PC-3 (cell line): ENCODE measurements at regions not wholly inside any gene's neighbourhood (a gene's known extent, or its start where the extent isn't known, plus 50 kb on each side); places are given as distances from the start of the nearest gene placed in this dataset.
"Not testable (repeated sequence)": the region's sequence is repeated elsewhere in the genome, so short reads cannot be mapped to it uniquely, and the experiment has no call there.

Experiments
- ATAC-seq: fragments of 200-7000 bp; cut with Tn5 transposase; 2 replicates; pipeline ENCODE4 v1.9.1; 2020; ENCODE audit warnings: mild to moderate bottlenecking, moderate library complexity
- BruUV-seq: library from RNA; stranded (reverse); fragments of 400-500 nt; replicated peaks from 2 replicates; lab custom pipeline; 2021; lab: Mats Ljungman, UMichigan
- CTCF ChIA-PET: fragments of 300-600 bp; sonication (Branson Sonifier 250); formaldehyde crosslinking; loops from one replicate; lab custom pipeline; 2022; ENCODE audit warnings: antibody characterized with exemption; lab: Charles Lee
- POLR2A ChIA-PET: fragments of 300-600 bp; sonication (Branson Sonifier 250); formaldehyde crosslinking; loops from one replicate; lab custom pipeline; 2022; ENCODE audit warnings: antibody characterized with exemption; ENCODE audit not compliant: unreplicated experiment; lab: Charles Lee
- DNase-seq: peaks from one replicate; pipeline ENCODE4 v3.0.0-alpha.2; 2015
- H2AFZ ChIP-seq: fragments of 300-600 bp; sonication (generic); 2 replicates; pipeline ENCODE4 v1.6.0; 2016; ENCODE audit warnings: antibody characterized with exemption, low read length
- H3F3A ChIP-seq: fragments of 300-600 bp; sonication (generic); one replicate; pipeline ENCODE4 v1.6.0; 2017; ENCODE audit warnings: antibody characterized with exemption, low read length, control low read depth, mild to moderate bottlenecking; ENCODE audit not compliant: unreplicated experiment
- H3K27ac ChIP-seq: fragments of 300-600 bp; sonication (generic); 2 replicates; pipeline ENCODE4 v1.5.1; 2016; ENCODE audit warnings: mild to moderate bottlenecking, low read length
- H3K27me3 ChIP-seq: fragments of 300-600 bp; sonication (generic); 2 replicates; pipeline ENCODE4 v1.6.1; 2016; ENCODE audit warnings: low read length, mixed read lengths
- H3K36me3 ChIP-seq: fragments of 300-600 bp; sonication (generic); 2 replicates; pipeline ENCODE4 v1.6.1; 2016; ENCODE audit warnings: low read depth, mixed run types, low read length, mixed read lengths
- H3K4me1 ChIP-seq: fragments of 300-600 bp; sonication (generic); 2 replicates; pipeline ENCODE4 v1.5.1; 2016; ENCODE audit warnings: low read length; ENCODE audit not compliant: insufficient read depth
- H3K4me2 ChIP-seq: fragments of 300-600 bp; sonication (generic); 2 replicates; pipeline ENCODE4 v1.6.0; 2016; ENCODE audit warnings: low read length
- H3K4me3 ChIP-seq: fragments of 300-600 bp; sonication (generic); 2 replicates; pipeline ENCODE4 v1.5.1; 2016; ENCODE audit warnings: mild to moderate bottlenecking, low read length, mixed read lengths
- H3K79me2 ChIP-seq: fragments of 300-600 bp; sonication (generic); 2 replicates; pipeline ENCODE4 v1.6.1; 2017; ENCODE audit warnings: low read length, mixed read lengths
- H3K9ac ChIP-seq: fragments of 300-600 bp; sonication (generic); 2 replicates; pipeline ENCODE4 v1.6.0; 2016; ENCODE audit warnings: mild to moderate bottlenecking, low read length
- H3K9me2 ChIP-seq: fragments of 300-600 bp; sonication (generic); replicated peaks from 2 replicates; pipeline ENCODE4 v1.6.1; 2016; ENCODE audit warnings: mixed run types, low read length, mixed read lengths
- H3K9me3 ChIP-seq: fragments of 300-600 bp; sonication (generic); 2 replicates; pipeline ENCODE4 v1.6.1; 2016; ENCODE audit warnings: low read length, mixed read lengths
- H4K20me1 ChIP-seq: fragments of 300-600 bp; sonication (generic); 2 replicates; pipeline ENCODE4 v1.6.1; 2016; ENCODE audit warnings: low read length, mixed read lengths
- EZH2 ChIP-seq: fragments of 300-600 bp; sonication (generic); IDR thresholded peaks from one replicate; pipeline ENCODE4 v1.6.1; 2017; ENCODE audit warnings: antibody characterized with exemption, mild to moderate bottlenecking, low read length; ENCODE audit not compliant: unreplicated experiment
- EZH2phosphoT487 ChIP-seq: fragments of 300-600 bp; sonication (generic); IDR thresholded peaks from 2 replicates; pipeline ENCODE4 v1.6.1; 2018; ENCODE audit warnings: mild to moderate bottlenecking, antibody characterized with exemption, low read length, borderline replicate concordance
- intact Hi-C: fragments of 100-400 bp; cut with micrococcal nuclease; formaldehyde crosslinking; loops from 2 replicates; pipeline ENCODE4 v1.9.0; 2023
- TF ChIP-seq, protein P1 (sequence below): fragments of 300-600 bp; sonication (generic); conservative IDR thresholded peaks from 2 replicates; pipeline ENCODE4 v1.5.1; 2017; ENCODE audit warnings: antibody characterized with exemption, low read depth, mild to moderate bottlenecking, low read length

GRCh38 chr11:123338997-123339752, 90.9 kb upstream of the GRAMD1B start:
- Histone ChIP-seq H4K20me1 (no peaks in the 10 kb centered on the region), H3K4me3 (no peak overlapping the region), H3K9me3 (no peaks in the 10 kb centered on the region), H3K4me1 (no peaks in the 10 kb centered on the region), H3K79me2 (no peaks in the 10 kb centered on the region), H3K36me3 (no peaks in the 10 kb centered on the region), H3K9ac (no peak overlapping the region), H2AFZ (no peak overlapping the region), H3K4me2 (no peak overlapping the region), H3K27me3 (peaks cover 33% of the 10 kb centered on the region), H3F3A (no peaks in the 10 kb centered on the region), H3K27ac (no peak overlapping the region), H3K9me2 (no peaks in the 10 kb centered on the region)
- intact Hi-C loops, result no loop called here
- DNase-seq (no peak), ATAC-seq (no peak)
- POLR2A ChIA-PET, result no interaction called here
- CTCF ChIA-PET, result interaction anchor here (0.7 kb wide), 1 partner anchor 21 kb away, joined by 3 read pairs; no protein-coding TSS in a partner anchor
- no peak for TF ChIP-seq EZH2phosphoT487
- TF ChIP-seq EZH2, result no peak
- TF ChIP-seq, protein P1, sequence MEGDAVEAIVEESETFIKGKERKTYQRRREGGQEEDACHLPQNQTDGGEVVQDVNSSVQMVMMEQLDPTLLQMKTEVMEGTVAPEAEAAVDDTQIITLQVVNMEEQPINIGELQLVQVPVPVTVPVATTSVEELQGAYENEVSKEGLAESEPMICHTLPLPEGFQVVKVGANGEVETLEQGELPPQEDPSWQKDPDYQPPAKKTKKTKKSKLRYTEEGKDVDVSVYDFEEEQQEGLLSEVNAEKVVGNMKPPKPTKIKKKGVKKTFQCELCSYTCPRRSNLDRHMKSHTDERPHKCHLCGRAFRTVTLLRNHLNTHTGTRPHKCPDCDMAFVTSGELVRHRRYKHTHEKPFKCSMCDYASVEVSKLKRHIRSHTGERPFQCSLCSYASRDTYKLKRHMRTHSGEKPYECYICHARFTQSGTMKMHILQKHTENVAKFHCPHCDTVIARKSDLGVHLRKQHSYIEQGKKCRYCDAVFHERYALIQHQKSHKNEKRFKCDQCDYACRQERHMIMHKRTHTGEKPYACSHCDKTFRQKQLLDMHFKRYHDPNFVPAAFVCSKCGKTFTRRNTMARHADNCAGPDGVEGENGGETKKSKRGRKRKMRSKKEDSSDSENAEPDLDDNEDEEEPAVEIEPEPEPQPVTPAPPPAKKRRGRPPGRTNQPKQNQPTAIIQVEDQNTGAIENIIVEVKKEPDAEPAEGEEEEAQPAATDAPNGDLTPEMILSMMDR, result no peak
- BruUV-seq, result no TSS peak

DNA sequence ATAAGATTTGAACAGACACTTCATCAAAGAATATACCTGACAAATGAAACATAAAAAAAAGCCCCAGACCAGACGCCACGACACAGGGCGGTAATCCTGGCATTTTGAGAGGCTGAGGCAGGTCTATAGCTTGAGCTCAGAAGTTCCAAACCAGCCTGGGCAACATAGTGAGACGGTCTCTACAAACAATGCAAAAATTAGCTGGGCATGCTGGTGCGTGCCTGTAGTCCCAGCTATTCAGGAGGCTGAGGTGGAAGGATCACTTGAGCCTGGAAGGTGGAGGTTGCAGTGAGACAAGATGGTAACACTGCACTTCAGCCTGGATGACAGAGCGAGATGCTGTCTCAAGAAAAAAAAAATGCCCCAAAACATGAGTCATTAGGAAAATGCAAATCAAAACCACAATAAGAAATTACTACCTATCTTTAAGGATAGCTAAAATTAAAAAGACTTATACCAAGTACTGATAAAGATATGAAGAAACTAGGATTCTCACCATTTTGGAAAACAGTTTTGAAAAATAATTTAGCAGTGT, 91.7 kb upstream of the GRAMD1B start:
- Histone ChIP-seq H4K20me1 (no peaks in the 10 kb centered on the region), H3K4me1 (no peaks in the 10 kb centered on the region), H3K27ac (no peak overlapping the region), H3K4me3 (no peak overlapping the region), H3K9ac (no peak overlapping the region), H3K9me3 (no peaks in the 10 kb centered on the region), H3K79me2 (no peaks in the 10 kb centered on the region), H3F3A (no peaks in the 10 kb centered on the region), H3K9me2 (no peaks in the 10 kb centered on the region), H3K4me2 (no peak overlapping the region), H3K27me3 (peaks cover 33% of the 10 kb centered on the region), H2AFZ (no peak overlapping the region), H3K36me3 (no peaks in the 10 kb centered on the region)
- DNase-seq, result no peak
- intact Hi-C loops, result no loop called here
- ATAC-seq, result no peak
- no TSS peak for BruUV-seq
- ChIA-PET CTCF (interaction anchor here (1.0 kb wide), 1 partner anchor 14 kb away, joined by 3 read pairs; no protein-coding TSS in a partner anchor), POLR2A (no interaction called here)
- no peak for TF ChIP-seq EZH2phosphoT487
- no peak for TF ChIP-seq EZH2
- TF ChIP-seq, protein P1, result no peak

DNA sequence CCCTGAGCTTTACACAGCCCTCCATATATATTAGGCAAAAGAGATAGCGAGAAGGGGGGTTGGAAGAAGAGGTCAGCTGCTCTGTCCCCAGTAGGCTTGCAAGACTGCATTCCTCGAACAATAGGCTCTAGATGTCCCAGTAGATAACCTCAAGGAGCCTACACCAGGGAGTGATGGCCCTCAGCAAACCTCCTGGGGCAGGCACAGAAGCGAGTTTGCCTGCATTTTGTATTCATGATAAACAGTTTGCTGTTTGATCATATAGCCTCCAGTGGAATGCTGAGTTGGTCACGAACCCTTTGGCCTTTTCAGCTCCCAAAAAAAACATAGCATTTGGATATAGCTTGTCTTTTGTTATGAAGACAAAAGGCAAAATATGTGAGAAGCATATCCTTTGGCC, 95.1 kb upstream of the GRAMD1B start:
- Histone ChIP-seq H3K9ac (no peak overlapping the region), H3F3A (no peaks in the 10 kb centered on the region), H3K9me3 (no peaks in the 10 kb centered on the region), H3K9me2 (no peaks in the 10 kb centered on the region), H3K27ac (no peak overlapping the region), H3K79me2 (no peaks in the 10 kb centered on the region), H3K27me3 (peaks cover 33% of the 10 kb centered on the region), H2AFZ (no peak overlapping the region), H3K4me1 (no peaks in the 10 kb centered on the region), H3K36me3 (no peaks in the 10 kb centered on the region), H3K4me3 (no peak overlapping the region), H4K20me1 (no peaks in the 10 kb centered on the region), H3K4me2 (no peak overlapping the region)
- DNase-seq (no peak), ATAC-seq (no peak)
- no TSS peak for BruUV-seq
- no peak for TF ChIP-seq EZH2phosphoT487
- no peak for TF ChIP-seq EZH2
- TF ChIP-seq, protein P1, result no peak
- ChIA-PET POLR2A (no interaction called here), CTCF (interaction anchor here (0.6 kb wide), 1 partner anchor 922 kb away, joined by 3 read pairs; no protein-coding TSS in a partner anchor)
- intact Hi-C loops, result no loop called here

GRCh38 chr11:123332577-123332976, 97.5 kb upstream of the GRAMD1B start:
- intact Hi-C loops, H3K4me1 ChIP-seq, H3F3A ChIP-seq, H3K9ac ChIP-seq, H3K4me3 ChIP-seq, DNase-seq, CTCF ChIA-PET, H3K9me3 ChIP-seq, BruUV-seq, H2AFZ ChIP-seq, H3K27ac ChIP-seq, H3K36me3 ChIP-seq, H4K20me1 ChIP-seq, POLR2A ChIA-PET, H3K4me2 ChIP-seq, ATAC-seq, H3K79me2 ChIP-seq, H3K9me2 ChIP-seq: not testable (repeated sequence)
- H3K27me3 ChIP-seq, result peaks cover 33% of the 10 kb centered on the region
